Endothelial cell (in vitro differentiated cells): ENCODE measurements at regions not wholly inside any gene's neighbourhood (a gene's known extent, or its start where the extent isn't known, plus 50 kb on each side); places are given as distances from the start of the nearest gene placed in this dataset.

Experiments used
- DNase-seq: peaks from one replicate; pipeline ENCODE4 v3.0.0; 2021; ENCODE audit warnings: low spot score
- H3K27ac Mint-ChIP-seq: one replicate; pipeline ENCODE4 v1.8.0; 2021; ENCODE audit warnings: mixed read lengths, inconsistent platforms; ENCODE audit not compliant: unreplicated experiment
- H3K27me3 Mint-ChIP-seq: one replicate; pipeline ENCODE4 v1.8.0; 2021; ENCODE audit warnings: mild to moderate bottlenecking, moderate library complexity, mixed read lengths, inconsistent platforms; ENCODE audit not compliant: unreplicated experiment
- H3K36me3 Mint-ChIP-seq: one replicate; pipeline ENCODE4 v1.8.0; 2021; ENCODE audit warnings: mild to moderate bottlenecking, low read depth, mixed read lengths, inconsistent platforms; ENCODE audit not compliant: unreplicated experiment
- H3K4me1 Mint-ChIP-seq: one replicate; pipeline ENCODE4 v1.8.0; 2021; ENCODE audit warnings: mild to moderate bottlenecking, mixed read lengths, inconsistent platforms; ENCODE audit not compliant: unreplicated experiment
- H3K4me3 Mint-ChIP-seq: one replicate; pipeline ENCODE4 v1.8.0; 2021; ENCODE audit warnings: mild to moderate bottlenecking, mixed read lengths, inconsistent platforms; ENCODE audit not compliant: unreplicated experiment
- H3K9me3 Mint-ChIP-seq: one replicate; pipeline ENCODE4 v1.8.0; 2021; ENCODE audit warnings: mixed read lengths, inconsistent platforms; ENCODE audit not compliant: unreplicated experiment
- TF ChIP-seq, protein P1 (sequence below): fragments of 200-600 bp; sonication (generic); IDR thresholded peaks from one replicate; pipeline ENCODE4 v1.5.0; 2021; ENCODE audit warnings: antibody characterized with exemption; ENCODE audit not compliant: unreplicated experiment

DNA sequence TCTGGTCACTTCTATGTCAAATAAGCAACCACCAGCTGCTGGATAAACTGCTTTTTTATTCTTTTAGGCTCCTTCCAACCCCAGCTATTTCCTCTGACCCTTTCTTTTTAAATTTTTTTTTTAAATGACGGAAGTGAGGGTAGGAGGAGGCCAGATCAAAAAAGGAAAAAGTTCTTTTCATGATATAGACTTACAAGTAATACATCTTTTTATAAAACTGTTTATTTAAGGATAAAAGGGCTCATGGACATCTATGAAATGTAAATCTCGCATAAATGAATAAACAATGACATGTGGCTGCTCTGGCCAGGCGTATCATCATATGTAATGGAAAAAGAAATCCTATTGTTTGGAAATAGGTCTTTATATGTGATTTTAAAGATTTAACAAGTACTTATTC, 169.0 kb upstream of the ATP2B1 start:
- Mint-ChIP-seq H3K4me1 (peaks cover 3% of the 10 kb centered on the region), H3K27me3 (peaks cover 1% of the 10 kb centered on the region), H3K4me3 (no peak overlapping the region), H3K36me3 (no peaks in the 10 kb centered on the region), H3K27ac (no peak overlapping the region), H3K9me3 (no peaks in the 10 kb centered on the region)
- DNase-seq = no peak
- TF ChIP-seq, protein P1, sequence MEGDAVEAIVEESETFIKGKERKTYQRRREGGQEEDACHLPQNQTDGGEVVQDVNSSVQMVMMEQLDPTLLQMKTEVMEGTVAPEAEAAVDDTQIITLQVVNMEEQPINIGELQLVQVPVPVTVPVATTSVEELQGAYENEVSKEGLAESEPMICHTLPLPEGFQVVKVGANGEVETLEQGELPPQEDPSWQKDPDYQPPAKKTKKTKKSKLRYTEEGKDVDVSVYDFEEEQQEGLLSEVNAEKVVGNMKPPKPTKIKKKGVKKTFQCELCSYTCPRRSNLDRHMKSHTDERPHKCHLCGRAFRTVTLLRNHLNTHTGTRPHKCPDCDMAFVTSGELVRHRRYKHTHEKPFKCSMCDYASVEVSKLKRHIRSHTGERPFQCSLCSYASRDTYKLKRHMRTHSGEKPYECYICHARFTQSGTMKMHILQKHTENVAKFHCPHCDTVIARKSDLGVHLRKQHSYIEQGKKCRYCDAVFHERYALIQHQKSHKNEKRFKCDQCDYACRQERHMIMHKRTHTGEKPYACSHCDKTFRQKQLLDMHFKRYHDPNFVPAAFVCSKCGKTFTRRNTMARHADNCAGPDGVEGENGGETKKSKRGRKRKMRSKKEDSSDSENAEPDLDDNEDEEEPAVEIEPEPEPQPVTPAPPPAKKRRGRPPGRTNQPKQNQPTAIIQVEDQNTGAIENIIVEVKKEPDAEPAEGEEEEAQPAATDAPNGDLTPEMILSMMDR = no peak

- Mint-ChIP-seq H3K9me3 (no peaks in the 10 kb centered on the region), H3K27me3 (peaks cover 1% of the 10 kb centered on the region), H3K36me3 (no peaks in the 10 kb centered on the region), H3K4me3 (no peak overlapping the region), H3K4me1 (peaks cover 3% of the 10 kb centered on the region), H3K27ac (no peak overlapping the region)
- no peak for DNase-seq
- TF ChIP-seq, protein P1 = no peak
These were observed 168.5 kb upstream of the ATP2B1 start for GRCh38 chr12:89877136-89877535.

- DNase-seq = no peak
- Mint-ChIP-seq H3K4me3 (no peak overlapping the region), H3K4me1 (peaks cover 3% of the 10 kb centered on the region), H3K27ac (no peak overlapping the region), H3K36me3 (no peaks in the 10 kb centered on the region), H3K9me3 (no peaks in the 10 kb centered on the region), H3K27me3 (peaks cover 1% of the 10 kb centered on the region)
- TF ChIP-seq, protein P1 = no peak
These were observed 167.2 kb upstream of the ATP2B1 start for GRCh38 chr12:89875809-89876208.

DNA sequence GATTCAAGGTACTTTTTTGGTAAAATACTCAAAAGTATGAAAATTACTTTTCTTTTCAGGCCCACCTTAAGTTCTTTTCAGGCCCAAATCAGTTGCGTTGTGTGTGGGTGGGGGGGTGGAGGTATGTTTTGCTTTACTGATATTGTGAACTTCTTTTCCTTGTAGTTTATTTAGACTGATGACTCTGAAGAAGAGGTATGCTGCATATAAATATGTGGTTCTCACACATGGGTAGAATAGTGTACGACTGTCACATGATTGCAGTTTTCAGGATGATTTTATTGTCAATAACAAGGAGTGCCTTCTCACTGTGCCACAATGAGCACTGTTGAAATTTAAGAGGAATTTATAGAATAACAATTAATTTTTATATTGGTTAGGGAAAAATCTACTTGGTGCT, 166.6 kb upstream of the ATP2B1 start:
- no peaks in the 10 kb centered on the region for H3K36me3 Mint-ChIP-seq
- H3K27ac Mint-ChIP-seq = no peak overlapping the region
- H3K4me3 Mint-ChIP-seq = no peak overlapping the region
- no peak for DNase-seq
- no peaks in the 10 kb centered on the region for H3K9me3 Mint-ChIP-seq
- H3K4me1 Mint-ChIP-seq = peaks cover 3% of the 10 kb centered on the region
- H3K27me3 Mint-ChIP-seq = peaks cover 1% of the 10 kb centered on the region
- TF ChIP-seq, protein P1 = no peak

DNA sequence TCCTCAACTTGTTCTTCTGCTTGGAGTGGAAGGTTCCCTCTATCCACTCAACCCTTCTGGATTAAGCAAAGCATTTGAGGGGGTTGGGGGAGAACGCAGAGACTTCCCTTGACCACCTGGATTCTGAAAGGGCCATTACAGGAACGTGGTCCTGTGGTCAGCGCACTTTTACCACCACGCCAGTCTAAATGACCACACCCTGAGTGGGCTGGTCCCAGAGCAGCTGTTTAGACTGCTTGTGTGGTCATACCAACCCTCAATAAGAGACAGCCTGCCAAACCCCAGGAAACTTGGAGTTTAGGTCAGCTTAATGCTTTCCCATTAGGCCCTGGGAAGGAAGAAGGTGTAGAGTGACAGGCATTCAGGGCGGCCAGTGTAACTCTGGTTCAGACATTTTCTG, 165.5 kb upstream of the ATP2B1 start:
- TF ChIP-seq, protein P1 = no peak
- Mint-ChIP-seq H3K27me3 (peaks cover 1% of the 10 kb centered on the region), H3K27ac (no peak overlapping the region), H3K4me3 (no peak overlapping the region), H3K4me1 (peaks cover 3% of the 10 kb centered on the region), H3K9me3 (no peaks in the 10 kb centered on the region), H3K36me3 (no peaks in the 10 kb centered on the region)
- DNase-seq = no peak
